ENCODE measurements at regions not wholly inside any gene's neighbourhood (a gene's known extent, or its start where the extent isn't known, plus 50 kb on each side); places are given as distances from the start of the nearest gene placed in this dataset.

- no peak for TF ChIP-seq CTCF (IDR thresholded peaks at IDR 0.05; ENCODE audit: insufficient read depth, low read length)
- TF ChIP-seq POLR2AphosphoS5 (IDR thresholded peaks at IDR 0.05; ENCODE audit: low read depth) = no peak
Measured at GRCh38 chr5:4762316-4762715, 377.8 kb upstream of the ADAMTS16 start.
